MCF 10A (cell line): ENCODE measurements at regions not wholly inside any gene's neighbourhood (a gene's known extent, or its start where the extent isn't known, plus 50 kb on each side); places are given as distances from the start of the nearest gene placed in this dataset.

Source experiments
- BruUV-seq: library from RNA; stranded (reverse); fragments of 400-500 nt; replicated peaks from 2 replicates; lab custom pipeline; 2021; lab: Mats Ljungman, UMichigan
- CTCF ChIA-PET: fragments of 300-600 bp; sonication (Branson Sonifier 250); formaldehyde crosslinking; extraction: SDS; loops from one replicate; lab custom pipeline; 2021; ENCODE audit warnings: antibody characterized with exemption, inconsistent platforms; lab: Yijun Ruan, JAX
- POLR2A ChIA-PET: fragments of 300-600, 350-650 bp; sonication (Branson Sonifier 250); formaldehyde crosslinking; extraction: SDS; loops from one replicate; lab custom pipeline; 2020; ENCODE audit warnings: antibody characterized with exemption, inconsistent platforms; lab: Yijun Ruan, JAX
- DNase-seq: peaks from one replicate; pipeline ENCODE4 v3.0.0-alpha.2; 2018; ENCODE audit not compliant: unreplicated experiment
- H3K27ac Mint-ChIP-seq: one replicate; pipeline ENCODE4 v1.8.0; 2022; ENCODE audit warnings: mild to moderate bottlenecking, low read depth, mixed read lengths; ENCODE audit not compliant: unreplicated experiment
- H3K27me3 Mint-ChIP-seq: one replicate; pipeline ENCODE4 v1.8.0; 2022; ENCODE audit warnings: mixed read lengths; ENCODE audit not compliant: insufficient read depth, unreplicated experiment
- H3K36me3 Mint-ChIP-seq: one replicate; pipeline ENCODE4 v1.8.0; 2022; ENCODE audit warnings: mild to moderate bottlenecking, moderate library complexity, mixed read lengths; ENCODE audit not compliant: insufficient read depth, unreplicated experiment
- H3K4me1 Mint-ChIP-seq: one replicate; pipeline ENCODE4 v1.8.0; 2022; ENCODE audit warnings: mixed read lengths; ENCODE audit not compliant: insufficient read depth, unreplicated experiment
- H3K4me3 Mint-ChIP-seq: one replicate; pipeline ENCODE4 v1.8.0; 2022; ENCODE audit warnings: mild to moderate bottlenecking, moderate library complexity, mixed read lengths; ENCODE audit not compliant: unreplicated experiment
- H3K9me3 Mint-ChIP-seq: one replicate; pipeline ENCODE4 v1.8.0; 2022; ENCODE audit warnings: mixed read lengths; ENCODE audit not compliant: unreplicated experiment
- CTCF ChIP-seq: fragments of 200-600 bp; IDR thresholded peaks from one replicate; pipeline ENCODE4 v1.8.0; 2022; ENCODE audit warnings: antibody characterized with exemption, mild to moderate bottlenecking; ENCODE audit not compliant: unreplicated experiment
- intact Hi-C: fragments of 100-400 bp; cut with micrococcal nuclease; formaldehyde crosslinking; loops from 2 replicates; pipeline ENCODE4 v1.14.1; 2022

GRCh38 chr9:1455766-1456165 is 405.6 kb downstream of the DMRT2 start:
- no peaks in the 10 kb centered on the region for H3K27me3 Mint-ChIP-seq
- no peak overlapping the region for H3K4me3 Mint-ChIP-seq
- ChIA-PET CTCF (no interaction called here), POLR2A (no interaction called here)
- DNase-seq, result no peak
- no peaks in the 10 kb centered on the region for H3K9me3 Mint-ChIP-seq
- TF ChIP-seq CTCF, result no peak
- H3K4me1 Mint-ChIP-seq, result peaks cover 22% of the 10 kb centered on the region
- intact Hi-C loops, result no loop called here
- H3K27ac Mint-ChIP-seq, result no peak overlapping the region
- H3K36me3 Mint-ChIP-seq, result no peaks in the 10 kb centered on the region
- no TSS peak for BruUV-seq

- Mint-ChIP-seq H3K27ac (no peak overlapping the region), H3K27me3 (no peaks in the 10 kb centered on the region), H3K36me3 (no peaks in the 10 kb centered on the region), H3K4me1 (peaks cover 22% of the 10 kb centered on the region), H3K9me3 (no peaks in the 10 kb centered on the region), H3K4me3 (no peak overlapping the region)
- no peak for TF ChIP-seq CTCF
- DNase-seq, result no peak
- ChIA-PET POLR2A (interaction anchor here (0.7 kb wide), 1 partner anchor 402 kb away, joined by 3 read pairs; no protein-coding TSS in a partner anchor), CTCF (interaction anchor here (1.0 to 1.5 kb wide), 2 partner anchors 8 to 163 kb away, joined by 3 read pairs; no protein-coding TSS in a partner anchor)
- intact Hi-C loops, result no loop called here
- BruUV-seq, result no TSS peak
Observed at GRCh38 chr9:1456301-1457024, 406.3 kb downstream of the DMRT2 start.

GRCh38 chr9:1457460-1457859 is 407.3 kb downstream of the DMRT2 start:
- no peak for DNase-seq
- H3K9me3 Mint-ChIP-seq, result no peaks in the 10 kb centered on the region
- no peak for TF ChIP-seq CTCF
- peaks cover 22% of the 10 kb centered on the region for H3K4me1 Mint-ChIP-seq
- H3K27ac Mint-ChIP-seq, result no peak overlapping the region
- no peaks in the 10 kb centered on the region for H3K27me3 Mint-ChIP-seq
- no peaks in the 10 kb centered on the region for H3K36me3 Mint-ChIP-seq
- intact Hi-C loops, result no loop called here
- BruUV-seq, result no TSS peak
- no peak overlapping the region for H3K4me3 Mint-ChIP-seq
- ChIA-PET POLR2A (interaction anchor here (0.7 to 1.1 kb wide), 3 partner anchors 15 to 908 kb away, joined by 3 read pairs; no protein-coding TSS in a partner anchor), CTCF (interaction anchor here (0.6 to 1.5 kb wide), 4 partner anchors 9 to 380 kb away, joined by 3 read pairs; no protein-coding TSS in a partner anchor)

- H3K4me1 Mint-ChIP-seq, result peaks cover 22% of the 10 kb centered on the region
- intact Hi-C loops, result no loop called here
- H3K9me3 Mint-ChIP-seq, result no peaks in the 10 kb centered on the region
- no peak for TF ChIP-seq CTCF
- BruUV-seq, result no TSS peak
- no peaks in the 10 kb centered on the region for H3K27me3 Mint-ChIP-seq
- no peaks in the 10 kb centered on the region for H3K36me3 Mint-ChIP-seq
- POLR2A ChIA-PET, result interaction anchor here (0.9 to 1.1 kb wide), 2 partner anchors 17 to 32 kb away, joined by 3 read pairs; no protein-coding TSS in a partner anchor
- peak; percentile 87 for DNase-seq
- no peak overlapping the region for H3K4me3 Mint-ChIP-seq
- peak overlapping the region; percentile 81 for H3K27ac Mint-ChIP-seq
- CTCF ChIA-PET, result interaction anchor here (0.9 to 1.1 kb wide), 2 partner anchors 12 to 379 kb away, joined by 3 read pairs; no protein-coding TSS in a partner anchor
Observed at GRCh38 chr9:1458503-1458902, 408.3 kb downstream of the DMRT2 start.
